Hepatocyte (in vitro differentiated cells): ENCODE measurements at regions not wholly inside any gene's neighbourhood (a gene's known extent, or its start where the extent isn't known, plus 50 kb on each side); places are given as distances from the start of the nearest gene placed in this dataset.

Source experiments
- DNase-seq: peaks from one replicate; pipeline ENCODE4 v3.0.0-alpha.2; 2016; ENCODE audit warnings: low spot score
- H2AFZ ChIP-seq: fragments of 200-600 bp; sonication (generic); 2 replicates; pipeline ENCODE4 v1.6.0; 2016; ENCODE audit warnings: antibody characterized with exemption, mild to moderate bottlenecking
- H3K27ac ChIP-seq: fragments of 200-600 bp; sonication (generic); 2 replicates; pipeline ENCODE4 v1.5.1; 2016; ENCODE audit warnings: mild to moderate bottlenecking
- H3K27me3 ChIP-seq: fragments of 200-600 bp; sonication (generic); 2 replicates; pipeline ENCODE4 v1.6.1; 2016
- H3K36me3 ChIP-seq: fragments of 200-600 bp; sonication (generic); replicated peaks from 2 replicates; pipeline ENCODE4 v1.5.1; 2016; ENCODE audit warnings: low read depth; ENCODE audit not compliant: insufficient read depth
- H3K4me1 ChIP-seq: fragments of 200-600 bp; sonication (generic); 2 replicates; pipeline ENCODE4 v1.5.1; 2016; ENCODE audit warnings: mild to moderate bottlenecking, moderate library complexity; ENCODE audit not compliant: insufficient read depth
- H3K4me2 ChIP-seq: fragments of 200-600 bp; sonication (generic); 2 replicates; pipeline ENCODE4 v1.6.0; 2016
- H3K4me3 ChIP-seq: fragments of 200-600 bp; sonication (generic); 2 replicates; pipeline ENCODE4 v1.5.1; 2016; ENCODE audit warnings: mild to moderate bottlenecking
- H3K79me2 ChIP-seq: fragments of 200-600 bp; sonication (generic); 2 replicates; pipeline ENCODE4 v1.6.0; 2017; ENCODE audit warnings: mild to moderate bottlenecking
- H3K9me2 ChIP-seq: fragments of 200-600 bp; sonication (generic); replicated peaks from 2 replicates; pipeline ENCODE4 v1.6.0; 2017; ENCODE audit warnings: mild to moderate bottlenecking; ENCODE audit not compliant: insufficient read depth
- H3K9me3 ChIP-seq: fragments of 200-600 bp; sonication (generic); 2 replicates; pipeline ENCODE4 v1.5.1; 2016; ENCODE audit warnings: low read depth, mild to moderate bottlenecking
- H4K20me1 ChIP-seq: fragments of 200-600 bp; sonication (generic); 2 replicates; pipeline ENCODE4 v1.6.0; 2016; ENCODE audit warnings: mild to moderate bottlenecking; ENCODE audit not compliant: insufficient read depth, poor library complexity, severe bottlenecking
- EZH2 ChIP-seq: fragments of 200-600 bp; sonication (generic); IDR thresholded peaks from 2 replicates; pipeline ENCODE4 v1.6.1; 2016; ENCODE audit warnings: antibody characterized with exemption, mild to moderate bottlenecking, borderline replicate concordance
- EZH2phosphoT487 ChIP-seq: fragments of 200-600 bp; sonication (generic); IDR thresholded peaks from one replicate; pipeline ENCODE4 v1.6.1; 2018; ENCODE audit warnings: antibody characterized with exemption, mild to moderate bottlenecking, low read depth, moderate library complexity; ENCODE audit not compliant: unreplicated experiment, severe bottlenecking
- WGBS: methylation state at CpG from one replicate; pipeline ENCODE4 v1.1.6; 2016; ENCODE audit warnings: low lambda C conversion rate; ENCODE audit errors: missing lambda C conversion rate; 5-methylcytosine and 5-hydroxymethylcytosine counted together
- TF ChIP-seq, protein P1 (sequence below): fragments of 200-600 bp; sonication (generic); IDR thresholded peaks from 2 replicates; pipeline ENCODE4 v1.5.1; 2016; ENCODE audit warnings: antibody characterized with exemption, mild to moderate bottlenecking; ENCODE audit not compliant: poor library complexity

DNA sequence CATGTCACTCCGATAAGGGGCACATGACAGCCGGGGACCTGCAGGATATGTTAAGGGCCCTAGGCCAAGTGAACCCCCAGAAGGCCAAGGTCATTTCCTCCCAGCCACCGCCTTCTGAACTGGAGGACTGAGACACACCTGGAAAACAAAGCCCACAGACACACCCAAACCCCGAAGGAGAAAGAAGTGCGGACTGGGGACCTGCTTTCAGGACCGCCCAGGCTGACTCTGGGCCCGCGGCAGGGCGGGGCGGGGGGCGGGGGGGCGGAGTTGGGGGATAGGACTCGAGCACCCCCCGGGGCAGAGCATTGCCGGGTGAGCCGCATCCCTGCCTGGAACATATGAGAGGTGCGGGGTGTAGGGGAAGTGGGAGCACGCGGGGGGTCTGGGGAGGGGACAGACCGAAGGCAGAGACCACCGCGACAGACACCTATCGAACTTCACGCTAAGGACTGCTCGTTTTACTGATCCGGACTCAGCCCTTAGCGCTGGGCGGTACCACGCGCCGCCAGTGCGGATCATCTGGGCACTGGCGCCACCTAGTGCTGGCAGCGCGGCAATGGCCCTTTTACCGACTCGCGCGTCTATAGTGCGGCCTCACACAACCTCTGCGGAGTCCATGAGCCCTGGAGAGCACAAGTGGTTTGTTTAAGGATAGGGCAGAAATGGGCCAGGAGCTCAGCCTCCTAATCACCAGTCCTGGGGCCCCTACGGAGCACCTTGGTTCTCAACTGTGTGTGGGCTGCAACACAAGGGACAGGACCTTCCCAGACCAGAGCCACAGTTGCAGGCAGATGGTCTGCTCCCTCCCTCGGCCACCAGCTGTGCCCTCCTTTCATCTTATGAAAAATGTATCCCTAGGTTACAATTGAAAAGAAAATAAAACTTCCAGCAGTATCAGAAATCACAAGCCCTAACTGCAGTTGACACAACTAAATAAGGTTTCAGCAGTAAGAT is 157.6 kb downstream of the HERPUD2 start:
- H4K20me1 ChIP-seq, result no peaks in the 10 kb centered on the region
- H3K4me1 ChIP-seq, result peaks cover 4% of the 10 kb centered on the region
- no peaks in the 10 kb centered on the region for H3K79me2 ChIP-seq
- H3K4me2 ChIP-seq, result peak overlapping the region; percentile 99
- H3K27me3 ChIP-seq, result peaks cover 8% of the 10 kb centered on the region
- peak; percentile 89 for DNase-seq
- H2AFZ ChIP-seq, result peak overlapping the region; percentile 94
- H3K36me3 ChIP-seq, result no peaks in the 10 kb centered on the region
- H3K4me3 ChIP-seq, result peak overlapping the region; percentile 81
- WGBS, result 10% methylated on average over 31 of the region's 43 CpGs
- H3K9me2 ChIP-seq, result no peaks in the 10 kb centered on the region
- TF ChIP-seq EZH2phosphoT487, result no peak
- TF ChIP-seq, protein P1, sequence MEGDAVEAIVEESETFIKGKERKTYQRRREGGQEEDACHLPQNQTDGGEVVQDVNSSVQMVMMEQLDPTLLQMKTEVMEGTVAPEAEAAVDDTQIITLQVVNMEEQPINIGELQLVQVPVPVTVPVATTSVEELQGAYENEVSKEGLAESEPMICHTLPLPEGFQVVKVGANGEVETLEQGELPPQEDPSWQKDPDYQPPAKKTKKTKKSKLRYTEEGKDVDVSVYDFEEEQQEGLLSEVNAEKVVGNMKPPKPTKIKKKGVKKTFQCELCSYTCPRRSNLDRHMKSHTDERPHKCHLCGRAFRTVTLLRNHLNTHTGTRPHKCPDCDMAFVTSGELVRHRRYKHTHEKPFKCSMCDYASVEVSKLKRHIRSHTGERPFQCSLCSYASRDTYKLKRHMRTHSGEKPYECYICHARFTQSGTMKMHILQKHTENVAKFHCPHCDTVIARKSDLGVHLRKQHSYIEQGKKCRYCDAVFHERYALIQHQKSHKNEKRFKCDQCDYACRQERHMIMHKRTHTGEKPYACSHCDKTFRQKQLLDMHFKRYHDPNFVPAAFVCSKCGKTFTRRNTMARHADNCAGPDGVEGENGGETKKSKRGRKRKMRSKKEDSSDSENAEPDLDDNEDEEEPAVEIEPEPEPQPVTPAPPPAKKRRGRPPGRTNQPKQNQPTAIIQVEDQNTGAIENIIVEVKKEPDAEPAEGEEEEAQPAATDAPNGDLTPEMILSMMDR, result peak; percentile 98
- no peak overlapping the region for H3K27ac ChIP-seq
- H3K9me3 ChIP-seq, result no peaks in the 10 kb centered on the region

DNA sequence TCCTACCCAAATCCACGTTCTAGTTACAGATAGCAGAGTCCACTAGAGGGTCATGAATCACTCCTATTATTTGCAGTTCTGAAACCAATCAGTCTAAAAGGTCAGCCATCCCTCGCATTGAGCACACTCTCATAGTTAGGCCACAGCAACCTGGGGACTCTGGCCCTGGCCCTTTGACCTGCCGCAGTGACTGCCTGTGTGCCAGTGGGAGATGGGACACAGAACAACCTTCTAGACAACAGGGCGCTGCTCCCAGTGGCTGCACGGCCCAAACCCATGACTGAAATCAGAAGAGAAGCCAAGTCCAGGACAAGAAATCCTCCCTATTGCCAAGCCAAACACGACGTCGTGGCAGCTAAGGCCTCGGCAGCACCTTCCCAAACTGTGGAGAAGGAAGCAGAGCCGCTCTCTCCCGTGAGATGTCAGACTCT is 158.5 kb downstream of the HERPUD2 start:
- Histone ChIP-seq H2AFZ (no peak overlapping the region), H3K27ac (no peak overlapping the region), H3K27me3 (peaks cover 8% of the 10 kb centered on the region), H3K79me2 (no peaks in the 10 kb centered on the region), H3K9me2 (no peaks in the 10 kb centered on the region), H3K4me1 (peaks cover 4% of the 10 kb centered on the region), H4K20me1 (no peaks in the 10 kb centered on the region), H3K4me3 (no peak overlapping the region), H3K4me2 (no peak overlapping the region), H3K36me3 (no peaks in the 10 kb centered on the region), H3K9me3 (no peaks in the 10 kb centered on the region)
- 88% methylated on average over 11 of the region's 11 CpGs for WGBS
- TF ChIP-seq EZH2phosphoT487 (no peak), EZH2 (no peak)
- TF ChIP-seq, protein P1, result no peak
- DNase-seq, result no peak

DNA sequence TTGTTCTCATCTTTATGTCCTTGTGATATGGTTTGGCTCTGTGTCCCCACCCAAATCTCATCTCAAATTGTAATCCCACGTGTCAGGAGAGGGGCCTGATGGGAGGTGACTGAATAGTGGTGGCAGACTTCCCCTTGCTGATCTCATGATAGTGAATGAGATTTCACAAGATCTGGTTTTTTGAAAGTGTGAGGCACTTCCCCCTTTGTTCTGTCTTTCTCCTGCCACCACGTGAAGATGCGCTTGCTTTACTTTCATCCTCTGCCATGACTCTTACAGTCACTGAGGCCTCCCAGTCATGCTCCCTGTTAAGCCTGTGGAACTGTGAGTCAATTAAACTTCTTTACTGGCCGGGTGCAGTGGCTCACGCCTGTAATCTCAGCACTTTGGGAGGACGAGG is 161.0 kb downstream of the HERPUD2 start:
- Histone ChIP-seq H3K27ac (no peak overlapping the region), H3K9me3 (no peaks in the 10 kb centered on the region), H4K20me1 (no peaks in the 10 kb centered on the region), H2AFZ (no peak overlapping the region), H3K4me3 (no peak overlapping the region), H3K4me2 (no peak overlapping the region), H3K4me1 (peaks cover 4% of the 10 kb centered on the region), H3K9me2 (no peaks in the 10 kb centered on the region), H3K36me3 (no peaks in the 10 kb centered on the region), H3K79me2 (no peaks in the 10 kb centered on the region), H3K27me3 (peaks cover 6% of the 10 kb centered on the region)
- no peak for DNase-seq
- TF ChIP-seq, protein P1, result no peak
- 64% methylated on average over 6 of the region's 6 CpGs for WGBS
